AG04450 (cell line): ENCODE measurements at regions not wholly inside any gene's neighbourhood (a gene's known extent, or its start where the extent isn't known, plus 50 kb on each side); places are given as distances from the start of the nearest gene placed in this dataset.

ENCODE experiments used
- CTCF ChIA-PET: fragments of 300-600, 350-600 bp; formaldehyde crosslinking; extraction: SDS; loops from one replicate; lab custom pipeline; 2022; ENCODE audit warnings: antibody characterized with exemption, inconsistent platforms; lab: Charles Lee
- POLR2A ChIA-PET: fragments of 350-600 bp; formaldehyde crosslinking; extraction: SDS; loops from one replicate; lab custom pipeline; 2021; ENCODE audit warnings: antibody characterized with exemption, inconsistent platforms; lab: Yijun Ruan, JAX
- DNase-seq: peaks from one replicate; pipeline ENCODE4 v3.0.0-alpha.2; 2011; ENCODE audit warnings: low read depth, low spot score
- H3K27ac ChIP-seq: one replicate; pipeline ENCODE4 v1.5.1; 2012; ENCODE audit warnings: low read depth, low read length, control low read depth
- H3K27me3 ChIP-seq: one replicate; pipeline ENCODE4 v1.6.0; 2012; ENCODE audit warnings: low read length; ENCODE audit not compliant: control insufficient read depth, insufficient read depth
- H3K4me3 ChIP-seq: 2 replicates; pipeline ENCODE4 v1.5.1; 2011; ENCODE audit warnings: mild to moderate bottlenecking, low read depth, low read length, control low read depth
- H3K9me3 ChIP-seq: 2 replicates; pipeline ENCODE4 v1.5.1; 2012; ENCODE audit warnings: low read length; ENCODE audit not compliant: control insufficient read depth, insufficient read depth
- TF ChIP-seq, protein P1 (sequence below): IDR thresholded peaks from 2 replicates; pipeline ENCODE4 v1.5.1; 2011; ENCODE audit warnings: low read depth, low read length, control low read depth, inconsistent platforms

GRCh38 chr5:147084702-147085101, 150.1 kb upstream of the STK32A start:
- no peaks in the 10 kb centered on the region for H3K27me3 ChIP-seq
- TF ChIP-seq, protein P1, sequence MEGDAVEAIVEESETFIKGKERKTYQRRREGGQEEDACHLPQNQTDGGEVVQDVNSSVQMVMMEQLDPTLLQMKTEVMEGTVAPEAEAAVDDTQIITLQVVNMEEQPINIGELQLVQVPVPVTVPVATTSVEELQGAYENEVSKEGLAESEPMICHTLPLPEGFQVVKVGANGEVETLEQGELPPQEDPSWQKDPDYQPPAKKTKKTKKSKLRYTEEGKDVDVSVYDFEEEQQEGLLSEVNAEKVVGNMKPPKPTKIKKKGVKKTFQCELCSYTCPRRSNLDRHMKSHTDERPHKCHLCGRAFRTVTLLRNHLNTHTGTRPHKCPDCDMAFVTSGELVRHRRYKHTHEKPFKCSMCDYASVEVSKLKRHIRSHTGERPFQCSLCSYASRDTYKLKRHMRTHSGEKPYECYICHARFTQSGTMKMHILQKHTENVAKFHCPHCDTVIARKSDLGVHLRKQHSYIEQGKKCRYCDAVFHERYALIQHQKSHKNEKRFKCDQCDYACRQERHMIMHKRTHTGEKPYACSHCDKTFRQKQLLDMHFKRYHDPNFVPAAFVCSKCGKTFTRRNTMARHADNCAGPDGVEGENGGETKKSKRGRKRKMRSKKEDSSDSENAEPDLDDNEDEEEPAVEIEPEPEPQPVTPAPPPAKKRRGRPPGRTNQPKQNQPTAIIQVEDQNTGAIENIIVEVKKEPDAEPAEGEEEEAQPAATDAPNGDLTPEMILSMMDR = no peak
- POLR2A ChIA-PET = no interaction called here
- H3K9me3 ChIP-seq = no peaks in the 10 kb centered on the region
- H3K4me3 ChIP-seq = no peak overlapping the region
- DNase-seq = no peak
- CTCF ChIA-PET = interaction anchor here (1.3 kb wide), 1 partner anchor 14 kb away, joined by 6 read pairs; no protein-coding TSS in a partner anchor
- no peak overlapping the region for H3K27ac ChIP-seq

- Histone ChIP-seq H3K9me3 (no peaks in the 10 kb centered on the region), H3K4me3 (no peak overlapping the region), H3K27ac (no peak overlapping the region), H3K27me3 (no peaks in the 10 kb centered on the region)
- no peak for DNase-seq
- POLR2A ChIA-PET = no interaction called here
- CTCF ChIA-PET = interaction anchor here (0.7 to 1.4 kb wide), 4 partner anchors 12 to 284 kb away, joined by 3 to 6 read pairs (median 4); no protein-coding TSS in a partner anchor
- TF ChIP-seq, protein P1 = no peak
These were observed 149.4 kb upstream of the STK32A start for GRCh38 chr5:147085409-147085808.

- ChIA-PET CTCF (interaction anchor here (1.5 kb wide), 1 partner anchor 97 kb away, joined by 5 read pairs; no protein-coding TSS in a partner anchor), POLR2A (no interaction called here)
- no peak overlapping the region for H3K4me3 ChIP-seq
- TF ChIP-seq, protein P1 = no peak
- no peak for DNase-seq
- H3K27me3 ChIP-seq = no peaks in the 10 kb centered on the region
- no peak overlapping the region for H3K27ac ChIP-seq
- no peaks in the 10 kb centered on the region for H3K9me3 ChIP-seq
These were observed 142.8 kb upstream of the STK32A start for GRCh38 chr5:147092044-147092443.

- ChIA-PET CTCF (no interaction called here), POLR2A (no interaction called here)
- Histone ChIP-seq H3K27ac (no peak overlapping the region), H3K27me3 (no peaks in the 10 kb centered on the region), H3K4me3 (no peak overlapping the region), H3K9me3 (no peaks in the 10 kb centered on the region)
- TF ChIP-seq, protein P1 = no peak
- DNase-seq = no peak
These were observed 141.7 kb upstream of the STK32A start for GRCh38 chr5:147093138-147093537.

GRCh38 chr5:147095740-147096139, 139.1 kb upstream of the STK32A start:
- TF ChIP-seq, protein P1 = no peak
- DNase-seq = no peak
- H3K27me3 ChIP-seq = no peaks in the 10 kb centered on the region
- H3K4me3 ChIP-seq = no peak overlapping the region
- ChIA-PET POLR2A (no interaction called here), CTCF (no interaction called here)
- no peak overlapping the region for H3K27ac ChIP-seq
- no peaks in the 10 kb centered on the region for H3K9me3 ChIP-seq
